BLaER1 (cell line): ENCODE measurements at regions not wholly inside any gene's neighbourhood (a gene's known extent, or its start where the extent isn't known, plus 50 kb on each side); places are given as distances from the start of the nearest gene placed in this dataset.

Source experiments
- H3K27ac ChIP-seq: shearing (Covaris generic); formaldehyde crosslinking; 2 replicates; pipeline ENCODE4 v1.8.1; 2022
- H3K27me3 ChIP-seq: shearing (Covaris generic); formaldehyde crosslinking; 2 replicates; pipeline ENCODE4 v1.8.1; 2022
- H3K36me3 ChIP-seq: shearing (Covaris generic); formaldehyde crosslinking; 2 replicates; pipeline ENCODE4 v1.8.1; 2022
- H3K4me1 ChIP-seq: shearing (Covaris generic); formaldehyde crosslinking; 2 replicates; pipeline ENCODE4 v1.8.1; 2022
- H3K4me2 ChIP-seq: shearing (Covaris generic); formaldehyde crosslinking; 2 replicates; pipeline ENCODE4 v1.8.1; 2022
- H3K4me3 ChIP-seq: shearing (Covaris generic); formaldehyde crosslinking; 2 replicates; pipeline ENCODE4 v1.8.1; 2022
- H3K9ac ChIP-seq: shearing (Covaris generic); formaldehyde crosslinking; 2 replicates; pipeline ENCODE4 v1.8.1; 2022
- H3K9me3 ChIP-seq: shearing (Covaris generic); formaldehyde crosslinking; 2 replicates; pipeline ENCODE4 v1.8.1; 2022
- H4K20me1 ChIP-seq: shearing (Covaris generic); formaldehyde crosslinking; 2 replicates; pipeline ENCODE4 v1.8.1; 2022
- Cebpa-rat ChIP-seq: shearing (Covaris generic); IDR thresholded peaks from 2 replicates; pipeline ENCODE4 v1.8.1; 2022

GRCh38 chr11:101305496-101305895 is 175.9 kb upstream of the PGR start:
- no peak overlapping the region for H3K27ac ChIP-seq
- H3K9me3 ChIP-seq: no peaks in the 10 kb centered on the region
- no peaks in the 10 kb centered on the region for H3K4me1 ChIP-seq
- no peak overlapping the region for H3K9ac ChIP-seq
- H3K4me2 ChIP-seq: no peak overlapping the region
- TF ChIP-seq Cebpa-rat: no peak
- H3K27me3 ChIP-seq: no peaks in the 10 kb centered on the region
- no peaks in the 10 kb centered on the region for H4K20me1 ChIP-seq
- no peaks in the 10 kb centered on the region for H3K36me3 ChIP-seq
- H3K4me3 ChIP-seq: no peak overlapping the region

GRCh38 chr11:101299210-101299609 is 169.6 kb upstream of the PGR start:
- Histone ChIP-seq H3K36me3 (no peaks in the 10 kb centered on the region), H3K4me3 (no peak overlapping the region), H3K9me3 (peaks cover 8% of the 10 kb centered on the region; the same call in 1 of the 2 replicates), H3K27me3 (no peaks in the 10 kb centered on the region), H3K9ac (no peak overlapping the region), H4K20me1 (no peaks in the 10 kb centered on the region), H3K27ac (no peak overlapping the region), H3K4me1 (0 out of 2 replicates have a peak, but pooled peaks cover 6% of the 10 kb centered on the region), H3K4me2 (no peak overlapping the region)
- TF ChIP-seq Cebpa-rat: no peak

DNA sequence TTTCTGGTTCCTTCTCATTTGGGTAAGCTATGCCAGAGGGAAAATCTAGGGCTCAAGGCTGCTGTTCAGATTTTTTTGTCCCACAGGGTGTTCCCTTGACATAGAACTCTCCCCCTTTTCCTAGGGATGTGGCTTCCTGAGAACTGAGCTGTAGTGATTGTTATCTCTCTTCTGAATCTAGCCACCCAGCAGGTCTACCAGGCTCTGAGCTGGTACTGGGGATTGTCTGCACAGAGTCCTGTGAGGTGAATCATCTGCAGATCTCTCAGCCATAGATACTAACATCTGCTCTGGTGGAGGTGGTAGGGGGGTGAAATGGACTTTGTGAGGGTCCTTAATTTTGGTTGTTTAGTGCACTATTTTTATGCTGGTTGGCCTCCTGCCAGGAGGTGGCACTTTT is 167.3 kb upstream of the PGR start:
- no peak for TF ChIP-seq Cebpa-rat
- H3K9ac ChIP-seq: no peak overlapping the region

DNA sequence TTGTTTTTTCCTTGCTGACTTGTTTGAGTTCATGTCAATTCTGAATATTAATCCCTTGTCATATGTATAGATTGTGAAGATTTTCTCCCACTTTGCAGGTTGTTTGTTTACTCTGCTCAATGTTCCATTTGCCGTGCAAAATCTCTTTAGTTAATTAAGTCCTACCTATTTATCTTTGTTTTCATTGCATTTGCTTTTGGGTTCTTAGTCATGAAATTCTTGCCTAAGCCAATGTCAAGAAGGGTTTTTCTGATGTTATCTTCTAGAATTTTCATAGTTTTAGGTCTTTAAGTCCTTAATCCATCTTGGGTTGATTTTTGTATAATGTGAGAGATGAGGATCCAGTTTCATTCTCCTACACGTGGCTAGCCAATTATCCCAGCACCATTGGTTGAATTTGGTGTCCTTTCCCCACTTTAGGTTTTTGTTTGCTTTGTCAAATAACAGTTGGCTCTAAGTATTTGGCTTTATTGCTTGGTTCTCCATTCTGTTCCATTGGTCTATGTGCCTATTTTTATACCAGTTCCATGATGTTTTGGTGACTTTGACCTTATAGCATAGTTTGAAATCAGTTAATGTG is 163.1 kb upstream of the PGR start:
- Histone ChIP-seq H3K36me3 (no peaks in the 10 kb centered on the region), H3K9me3 (peaks cover 11% of the 10 kb centered on the region), H3K9ac (no peak overlapping the region), H3K4me2 (no peak overlapping the region), H3K4me1 (0 out of 2 replicates have a peak, but pooled peaks cover 3% of the 10 kb centered on the region), H4K20me1 (no peaks in the 10 kb centered on the region), H3K27ac (no peak overlapping the region), H3K4me3 (no peak overlapping the region), H3K27me3 (no peaks in the 10 kb centered on the region)
- no peak for TF ChIP-seq Cebpa-rat

More for the DNA sequence above, 167.3 kb upstream of the PGR start:
- Histone ChIP-seq H3K27ac (no peak overlapping the region), H3K36me3 (no peaks in the 10 kb centered on the region), H4K20me1 (no peaks in the 10 kb centered on the region), H3K9me3 (peaks cover 8% of the 10 kb centered on the region; the same call in 1 of the 2 replicates), H3K27me3 (no peaks in the 10 kb centered on the region), H3K4me3 (no peak overlapping the region), H3K4me1 (0 out of 2 replicates have a peak, but pooled peaks cover 6% of the 10 kb centered on the region), H3K4me2 (no peak overlapping the region)

- no peak overlapping the region for H3K9ac ChIP-seq
- peaks cover 5% of the 10 kb centered on the region for H3K9me3 ChIP-seq
- no peaks in the 10 kb centered on the region for H3K27me3 ChIP-seq
- no peak for TF ChIP-seq Cebpa-rat
- H3K36me3 ChIP-seq: no peaks in the 10 kb centered on the region
- no peak overlapping the region for H3K4me3 ChIP-seq
- H4K20me1 ChIP-seq: no peaks in the 10 kb centered on the region
- H3K4me2 ChIP-seq: no peak overlapping the region
- no peak overlapping the region for H3K27ac ChIP-seq
- no peaks in the 10 kb centered on the region for H3K4me1 ChIP-seq
These were observed 161.7 kb upstream of the PGR start for GRCh38 chr11:101291279-101291678.

DNA sequence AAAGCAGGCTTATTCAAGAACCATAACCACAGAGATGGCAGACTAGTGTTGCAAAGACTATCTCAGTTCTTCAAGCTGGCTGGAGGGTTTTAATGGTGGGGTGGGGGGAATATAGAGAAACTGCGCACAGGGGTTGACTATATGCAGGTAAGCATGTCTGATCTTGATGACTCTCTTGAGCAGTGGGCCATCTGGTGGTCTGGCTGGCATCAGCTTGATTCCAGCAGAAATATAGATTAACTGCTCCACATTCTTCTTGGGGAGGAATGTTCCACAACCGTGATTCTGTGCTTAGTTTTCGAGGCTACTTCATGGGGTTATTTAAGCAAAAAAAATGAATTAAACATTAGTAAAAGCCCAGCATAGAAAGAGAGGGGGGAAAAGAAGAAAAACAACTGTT is 158.8 kb upstream of the PGR start:
- H3K9me3 ChIP-seq: peaks cover 5% of the 10 kb centered on the region

DNA sequence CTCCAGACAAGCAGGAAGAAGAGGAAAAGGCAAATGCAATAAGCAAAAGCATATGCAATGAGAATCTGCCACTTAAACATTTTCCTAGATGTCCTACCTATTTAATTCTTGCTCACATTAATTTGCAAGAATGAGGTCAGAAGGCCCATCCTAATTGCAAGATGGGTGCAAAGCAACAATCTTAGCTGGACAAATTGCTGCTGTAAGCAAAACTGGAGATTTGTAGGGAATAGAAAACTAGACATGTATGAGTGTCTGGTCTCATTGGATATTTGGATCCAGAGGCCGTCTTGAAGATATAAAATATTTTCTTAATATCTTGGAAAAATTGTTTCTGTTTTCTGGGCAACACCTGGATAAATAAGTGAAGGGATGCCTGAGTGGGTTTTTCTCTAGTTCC is 150.1 kb upstream of the PGR start:
- H3K4me2 ChIP-seq: no peak overlapping the region
- no peak overlapping the region for H3K9ac ChIP-seq
- no peak overlapping the region for H3K27ac ChIP-seq
- no peaks in the 10 kb centered on the region for H3K4me1 ChIP-seq
- H3K27me3 ChIP-seq: no peaks in the 10 kb centered on the region
- no peak overlapping the region for H3K4me3 ChIP-seq
- no peak for TF ChIP-seq Cebpa-rat
- no peaks in the 10 kb centered on the region for H3K9me3 ChIP-seq
- H4K20me1 ChIP-seq: no peaks in the 10 kb centered on the region
- H3K36me3 ChIP-seq: no peaks in the 10 kb centered on the region

More for the DNA sequence above, 158.8 kb upstream of the PGR start:
- TF ChIP-seq Cebpa-rat: no peak
- H3K4me1 ChIP-seq: no peaks in the 10 kb centered on the region
- no peaks in the 10 kb centered on the region for H4K20me1 ChIP-seq
- H3K36me3 ChIP-seq: no peaks in the 10 kb centered on the region
- H3K27me3 ChIP-seq: no peaks in the 10 kb centered on the region
- no peak overlapping the region for H3K27ac ChIP-seq
- no peak overlapping the region for H3K4me3 ChIP-seq
- H3K4me2 ChIP-seq: no peak overlapping the region
- H3K9ac ChIP-seq: no peak overlapping the region

GRCh38 chr11:101278286-101278685 is 148.7 kb upstream of the PGR start:
- H3K27me3 ChIP-seq: no peaks in the 10 kb centered on the region
- no peaks in the 10 kb centered on the region for H4K20me1 ChIP-seq
- H3K4me2 ChIP-seq: no peak overlapping the region
- H3K27ac ChIP-seq: no peak overlapping the region
- TF ChIP-seq Cebpa-rat: no peak
- H3K4me3 ChIP-seq: no peak overlapping the region
- H3K36me3 ChIP-seq: no peaks in the 10 kb centered on the region
- H3K9me3 ChIP-seq: no peaks in the 10 kb centered on the region
- H3K9ac ChIP-seq: no peak overlapping the region
- no peaks in the 10 kb centered on the region for H3K4me1 ChIP-seq

DNA sequence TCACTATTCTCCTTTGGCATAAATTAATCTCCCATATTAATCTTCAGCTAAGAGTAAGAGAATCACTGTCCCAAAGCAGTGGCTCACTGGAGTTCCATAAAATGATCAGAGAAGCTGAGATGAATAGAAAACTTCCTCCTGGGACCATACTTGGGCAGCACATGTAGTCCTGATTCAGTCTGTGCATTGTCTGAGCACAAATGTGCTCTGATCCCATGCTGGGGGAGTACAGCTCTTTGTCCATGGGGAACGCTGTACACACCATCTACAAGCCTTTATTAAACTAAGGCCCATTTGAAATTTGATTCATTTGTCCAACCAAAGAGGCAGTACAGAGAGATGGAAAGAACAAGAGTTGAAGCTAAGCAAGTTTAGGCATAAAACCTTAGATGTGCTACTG is 147.4 kb upstream of the PGR start:
- no peaks in the 10 kb centered on the region for H3K4me1 ChIP-seq
- no peaks in the 10 kb centered on the region for H3K36me3 ChIP-seq
- no peak overlapping the region for H3K4me2 ChIP-seq
- H3K9me3 ChIP-seq: no peaks in the 10 kb centered on the region
- H3K4me3 ChIP-seq: no peak overlapping the region
- H3K27ac ChIP-seq: no peak overlapping the region
- H3K27me3 ChIP-seq: no peaks in the 10 kb centered on the region
- H3K9ac ChIP-seq: no peak overlapping the region
- no peaks in the 10 kb centered on the region for H4K20me1 ChIP-seq
- TF ChIP-seq Cebpa-rat: no peak

GRCh38 chr11:101269990-101270660 is 140.5 kb upstream of the PGR start:
- H3K9me3 ChIP-seq: no peaks in the 10 kb centered on the region
- no peaks in the 10 kb centered on the region for H3K36me3 ChIP-seq
- H3K27ac ChIP-seq: no peak overlapping the region
- H3K4me3 ChIP-seq: no peak overlapping the region
- no peak for TF ChIP-seq Cebpa-rat
- H4K20me1 ChIP-seq: no peaks in the 10 kb centered on the region
- H3K4me2 ChIP-seq: no peak overlapping the region
- H3K9ac ChIP-seq: no peak overlapping the region
- no peaks in the 10 kb centered on the region for H3K4me1 ChIP-seq
- no peaks in the 10 kb centered on the region for H3K27me3 ChIP-seq
